ENCODE measurements at regions not wholly inside any gene's neighbourhood (a gene's known extent, or its start where the extent isn't known, plus 50 kb on each side); places are given as distances from the start of the nearest gene placed in this dataset.

DNA sequence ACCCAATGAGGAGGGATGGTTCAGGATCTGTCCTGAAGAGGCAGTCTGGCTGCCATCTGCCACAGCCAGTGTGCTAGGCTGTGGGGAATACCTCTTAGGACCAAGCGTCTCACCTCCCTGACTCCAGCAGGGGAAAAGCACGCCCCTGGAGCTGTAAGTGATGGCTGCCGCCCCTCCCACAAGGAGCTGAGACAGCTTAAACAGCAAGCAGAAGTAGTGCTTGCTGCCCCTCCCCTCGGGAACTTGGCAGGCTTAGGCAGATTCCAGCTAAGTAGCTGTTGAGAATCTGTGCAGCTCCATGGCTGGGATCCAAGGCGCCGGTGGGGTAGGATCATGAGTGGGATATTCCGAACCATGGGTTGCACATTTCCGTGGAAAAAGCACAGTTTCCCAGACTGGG, 360.4 kb upstream of the MDGA2 start:
- TF ChIP-seq, protein P1, sequence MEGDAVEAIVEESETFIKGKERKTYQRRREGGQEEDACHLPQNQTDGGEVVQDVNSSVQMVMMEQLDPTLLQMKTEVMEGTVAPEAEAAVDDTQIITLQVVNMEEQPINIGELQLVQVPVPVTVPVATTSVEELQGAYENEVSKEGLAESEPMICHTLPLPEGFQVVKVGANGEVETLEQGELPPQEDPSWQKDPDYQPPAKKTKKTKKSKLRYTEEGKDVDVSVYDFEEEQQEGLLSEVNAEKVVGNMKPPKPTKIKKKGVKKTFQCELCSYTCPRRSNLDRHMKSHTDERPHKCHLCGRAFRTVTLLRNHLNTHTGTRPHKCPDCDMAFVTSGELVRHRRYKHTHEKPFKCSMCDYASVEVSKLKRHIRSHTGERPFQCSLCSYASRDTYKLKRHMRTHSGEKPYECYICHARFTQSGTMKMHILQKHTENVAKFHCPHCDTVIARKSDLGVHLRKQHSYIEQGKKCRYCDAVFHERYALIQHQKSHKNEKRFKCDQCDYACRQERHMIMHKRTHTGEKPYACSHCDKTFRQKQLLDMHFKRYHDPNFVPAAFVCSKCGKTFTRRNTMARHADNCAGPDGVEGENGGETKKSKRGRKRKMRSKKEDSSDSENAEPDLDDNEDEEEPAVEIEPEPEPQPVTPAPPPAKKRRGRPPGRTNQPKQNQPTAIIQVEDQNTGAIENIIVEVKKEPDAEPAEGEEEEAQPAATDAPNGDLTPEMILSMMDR (IDR thresholded peaks at IDR 0.05): no peak
- TF ChIP-seq POLR2A (IDR thresholded peaks at IDR 0.05) (no peak), EP300 (IDR thresholded peaks at IDR 0.05; ENCODE audit: low read depth) (no peak)
